Right ventricle myocardium superior (tissue), 1 donor: ENCODE measurements at regions not wholly inside any gene's neighbourhood (a gene's known extent, or its start where the extent isn't known, plus 50 kb on each side); places are given as distances from the start of the nearest gene placed in this dataset.
"Not testable (repeated sequence)": the region's sequence is repeated elsewhere in the genome, so short reads cannot be mapped to it uniquely, and the experiment has no call there.

Source experiments
- ATAC-seq: fragments of 200-7000 bp; cut with Tn5 transposase; one replicate; pipeline ENCODE4 v1.9.1; 2020; ENCODE audit warnings: mild to moderate bottlenecking; ENCODE audit not compliant: poor library complexity
- DNase-seq: peaks from one replicate; pipeline ENCODE4 v3.0.0-alpha.2; 2020
- intact Hi-C: fragments of 100-400 bp; cut with DNase I; formaldehyde crosslinking; loops from one replicate; pipeline ENCODE4 v1.11.2; 2022
- donor health status: DM: no; HTN: yes; CAD: no; lungs with severe emphysema.

DNA sequence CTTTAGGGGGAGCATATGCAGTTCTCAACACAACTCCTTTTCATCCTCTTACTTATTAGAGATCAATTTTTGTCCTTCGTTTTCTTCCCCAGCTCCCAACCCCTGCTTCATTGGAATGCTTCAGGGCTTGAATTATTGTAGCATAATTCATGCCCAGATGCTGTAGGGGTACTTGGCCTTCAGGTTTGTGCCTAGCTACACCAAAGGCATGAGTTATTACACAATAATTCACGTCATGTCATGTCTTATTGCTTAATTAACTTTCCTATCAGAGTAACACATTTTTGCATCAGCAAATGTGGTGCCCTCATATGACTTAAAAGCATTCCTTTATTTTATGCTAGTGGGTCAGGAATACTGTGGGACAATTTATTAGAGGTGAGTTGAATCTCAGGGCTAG is 507.2 kb downstream of the NFIB start:
- ATAC-seq (no peak), DNase-seq (no peak)
- intact Hi-C loops: loop anchor here (10.0 kb wide), 1 partner anchor 48 kb away; no protein-coding TSS in a partner anchor

DNA sequence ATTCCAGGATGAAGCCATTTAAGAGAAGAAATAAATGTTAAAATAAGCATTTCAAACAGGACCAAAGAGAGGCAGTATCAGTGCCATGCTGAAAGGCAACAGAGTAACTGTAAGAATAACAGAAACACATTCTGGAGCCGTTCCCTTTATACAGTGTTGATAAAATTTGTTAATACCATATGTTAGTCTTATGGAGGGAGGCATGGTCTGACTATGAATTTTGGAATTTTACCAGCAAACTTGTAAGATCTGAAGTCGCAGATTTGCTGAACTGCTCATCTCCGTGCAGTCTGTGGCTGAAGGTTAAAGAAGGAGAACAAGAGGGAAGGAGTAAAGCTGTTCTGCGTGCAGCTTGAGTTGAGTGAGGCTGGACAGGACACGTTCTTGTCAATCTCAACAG is 508.4 kb downstream of the NFIB start:
- intact Hi-C loops: loop anchor here (10.0 kb wide), 1 partner anchor 49 kb away; no protein-coding TSS in a partner anchor
- DNase-seq: no peak
- ATAC-seq: no peak

DNA sequence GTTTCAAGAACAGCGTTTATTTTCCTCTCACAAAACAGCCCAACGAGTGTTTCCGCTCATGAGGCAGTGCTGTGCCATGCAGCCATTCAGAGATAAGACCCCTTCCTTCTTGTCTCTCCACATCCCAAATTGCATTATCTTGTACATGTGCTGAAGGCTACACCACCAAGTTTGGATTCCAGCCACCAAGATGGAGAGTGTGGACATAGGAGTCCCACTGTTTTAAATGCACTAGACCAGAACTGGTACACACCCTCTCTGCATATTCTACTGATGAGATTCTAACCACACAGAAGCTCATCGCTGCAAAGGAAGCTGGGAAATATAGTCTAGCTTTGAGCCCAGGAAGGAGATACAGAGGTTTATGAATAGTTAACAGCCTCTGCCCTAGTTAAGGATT is 509.4 kb downstream of the NFIB start:
- intact Hi-C loops: loop anchor here (10.0 kb wide), 1 partner anchor 50 kb away; no protein-coding TSS in a partner anchor
- ATAC-seq (no peak), DNase-seq (no peak)

DNA sequence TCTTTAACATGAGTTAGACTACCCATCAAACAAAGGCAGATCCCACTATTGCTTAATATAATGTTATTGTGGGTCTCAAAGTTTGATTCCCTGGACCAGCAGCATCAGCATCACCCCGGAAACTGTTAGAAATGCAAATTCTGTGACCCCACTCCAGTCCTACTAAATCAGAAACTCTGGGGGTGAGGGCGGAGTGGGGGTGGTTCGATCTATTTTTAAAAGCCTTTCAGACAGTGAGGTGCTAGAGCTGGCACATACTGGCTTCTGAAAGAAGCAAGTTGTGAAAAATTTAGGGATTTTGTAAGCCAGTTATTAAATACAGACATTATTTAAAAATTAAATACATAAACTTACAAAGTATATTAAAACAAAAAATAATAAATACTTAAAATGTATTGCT is 513.2 kb downstream of the NFIB start:
- ATAC-seq (no peak), DNase-seq (no peak)
- intact Hi-C loops: loop anchor here (10.0 kb wide), 1 partner anchor 54 kb away; no protein-coding TSS in a partner anchor

DNA sequence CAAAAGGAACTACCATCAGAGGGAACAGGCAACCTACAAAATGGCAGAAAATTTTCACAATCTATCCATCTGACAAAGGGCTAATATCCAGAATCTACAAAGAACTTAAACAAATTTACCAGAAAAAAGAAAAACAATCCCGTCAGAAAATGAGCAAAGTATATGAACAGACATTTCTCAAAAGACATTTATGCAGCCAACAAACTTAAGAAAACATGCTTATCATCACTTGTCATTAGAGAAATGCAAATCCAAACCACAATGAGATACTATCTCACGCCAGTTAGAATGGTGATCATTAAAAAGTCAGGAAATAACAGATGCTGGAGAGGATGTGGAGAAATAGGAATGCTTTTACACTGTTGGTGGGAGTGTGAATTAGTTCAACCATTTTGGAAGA is 516.2 kb downstream of the NFIB start:
- intact Hi-C loops, ATAC-seq, DNase-seq: not testable (repeated sequence)

DNA sequence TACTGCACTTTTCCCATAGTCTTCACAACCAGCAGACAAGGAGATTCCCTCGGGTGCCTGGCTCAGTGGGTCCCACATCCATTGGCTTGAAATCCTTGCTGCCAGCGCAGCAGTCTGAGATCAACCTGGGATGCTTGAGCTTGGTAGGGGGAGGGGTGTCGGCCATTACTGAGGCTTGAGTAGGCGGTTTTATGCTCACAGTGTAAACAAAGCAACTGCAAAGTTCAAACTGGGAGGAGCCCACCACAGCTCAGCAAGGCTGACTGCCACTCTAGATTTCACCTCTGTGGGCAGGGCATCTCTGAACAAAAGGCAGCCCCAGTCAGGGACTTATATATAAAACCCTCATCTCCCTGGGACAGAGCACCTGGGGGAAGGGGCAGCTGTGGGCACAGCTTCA is 512.3 kb upstream of the MPDZ start:
- no peak for DNase-seq
- ATAC-seq: no peak
- intact Hi-C loops: no loop called here

DNA sequence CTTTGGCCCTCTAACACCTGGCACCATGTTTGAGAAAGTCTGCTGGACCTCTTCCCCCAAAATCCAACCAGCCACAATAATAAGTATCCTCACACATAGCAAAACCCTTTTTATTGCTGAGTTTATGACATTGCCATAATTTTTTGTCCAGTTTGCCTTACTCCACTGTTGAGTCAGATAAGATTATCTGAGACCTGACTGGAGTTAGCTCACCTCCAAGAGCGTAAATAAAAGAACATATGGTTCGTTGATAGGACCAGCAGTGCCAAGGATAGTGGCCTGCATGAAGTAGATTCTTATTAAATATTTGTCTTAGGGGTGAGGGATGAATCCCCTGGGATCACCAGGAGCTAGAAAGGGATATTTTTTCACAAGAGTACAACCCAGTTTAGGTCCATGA is 510.6 kb upstream of the MPDZ start:
- intact Hi-C loops: no loop called here
- ATAC-seq (no peak), DNase-seq (no peak)

DNA sequence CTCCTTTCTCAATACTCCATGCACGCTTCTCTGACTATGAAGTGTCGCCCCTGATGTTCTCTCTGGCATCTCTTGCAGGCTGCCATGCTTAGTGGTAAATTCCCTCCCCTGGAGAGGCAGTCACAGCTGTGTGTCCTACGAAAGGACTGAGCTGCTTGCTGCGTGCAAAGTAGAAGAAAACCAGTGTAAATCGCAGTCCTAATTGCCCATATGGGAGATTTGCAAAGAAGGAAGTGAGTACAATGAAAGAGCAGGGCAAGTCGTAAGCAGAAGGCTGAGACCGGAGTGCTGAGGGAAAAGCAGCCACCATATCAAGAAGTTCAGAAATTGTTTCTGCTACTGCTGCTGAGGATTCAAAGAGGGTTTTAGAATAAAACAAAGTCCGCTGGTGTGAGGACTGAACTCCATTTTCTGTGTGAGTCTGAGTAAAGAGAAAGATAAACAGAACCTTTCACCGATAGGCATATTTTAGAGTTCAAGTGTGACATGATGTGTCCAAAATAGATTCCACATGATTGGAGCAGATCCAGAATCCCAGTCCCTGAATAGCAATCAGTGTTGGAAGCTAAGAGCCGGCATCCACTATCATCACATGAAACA is 507.8 kb upstream of the MPDZ start:
- intact Hi-C loops: no loop called here
- ATAC-seq (peak; percentile 91), DNase-seq (no peak)

DNA sequence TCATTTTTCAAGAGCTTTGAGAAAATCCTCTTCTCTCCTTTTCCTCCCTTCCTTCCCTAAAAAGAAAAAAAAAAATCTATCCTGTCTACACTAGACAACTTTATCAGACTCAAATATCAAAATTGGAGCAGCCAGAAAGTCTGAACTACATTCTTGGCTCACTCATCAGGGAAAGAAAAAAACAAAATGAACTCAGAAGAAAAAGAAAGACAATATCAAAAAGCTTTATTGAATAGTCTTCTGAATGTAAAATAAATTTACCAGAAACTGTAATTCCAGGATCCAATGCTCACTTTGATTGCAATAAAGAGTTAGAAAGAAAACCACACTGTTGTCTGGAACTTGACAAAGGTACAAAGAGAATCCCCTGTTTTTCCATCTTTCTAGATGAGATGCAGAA is 507.2 kb upstream of the MPDZ start:
- DNase-seq: no peak
- ATAC-seq: no peak
- intact Hi-C loops: no loop called here

DNA sequence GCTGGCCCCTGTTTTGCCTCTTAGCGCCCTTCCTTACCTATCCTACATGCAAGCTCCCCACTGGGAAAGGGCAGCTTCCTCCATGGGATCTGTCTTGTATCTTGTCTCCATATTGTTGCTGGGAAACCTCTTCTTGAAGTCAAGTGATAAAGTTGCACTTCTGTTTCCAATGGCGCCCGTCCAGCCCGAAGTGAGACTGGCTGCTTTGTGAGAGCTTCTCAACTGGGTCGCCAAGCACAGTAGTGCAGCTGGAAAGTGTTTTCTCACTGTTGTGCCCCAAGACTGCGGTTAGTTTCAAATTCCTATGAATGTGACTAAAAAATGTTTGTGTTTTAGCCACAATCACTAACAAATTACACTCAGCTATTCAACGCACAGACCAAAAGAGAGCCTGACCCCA is 506.6 kb upstream of the MPDZ start:
- ATAC-seq (peak; percentile 50), DNase-seq (peak; percentile 69)
- intact Hi-C loops: no loop called here

DNA sequence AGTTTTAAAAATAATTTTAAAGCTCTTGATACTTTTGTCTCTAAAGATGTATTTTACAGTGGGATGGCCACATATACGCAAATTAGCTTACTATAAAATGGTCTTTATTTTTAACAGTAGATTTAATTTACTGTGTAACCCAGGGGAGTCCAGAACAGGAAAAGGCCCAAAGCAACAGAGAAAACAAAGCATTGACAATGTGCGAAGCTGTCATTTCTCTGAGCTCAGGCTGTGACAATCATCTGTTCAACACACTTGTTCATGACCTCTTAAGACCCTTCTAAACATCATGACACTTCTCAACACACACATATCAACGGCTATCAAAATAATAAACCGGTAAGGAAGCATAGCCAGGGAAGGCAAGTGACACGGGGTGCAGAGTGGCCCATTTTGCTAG is 499.6 kb upstream of the MPDZ start:
- DNase-seq (no peak), ATAC-seq (no peak)
- intact Hi-C loops: no loop called here

DNA sequence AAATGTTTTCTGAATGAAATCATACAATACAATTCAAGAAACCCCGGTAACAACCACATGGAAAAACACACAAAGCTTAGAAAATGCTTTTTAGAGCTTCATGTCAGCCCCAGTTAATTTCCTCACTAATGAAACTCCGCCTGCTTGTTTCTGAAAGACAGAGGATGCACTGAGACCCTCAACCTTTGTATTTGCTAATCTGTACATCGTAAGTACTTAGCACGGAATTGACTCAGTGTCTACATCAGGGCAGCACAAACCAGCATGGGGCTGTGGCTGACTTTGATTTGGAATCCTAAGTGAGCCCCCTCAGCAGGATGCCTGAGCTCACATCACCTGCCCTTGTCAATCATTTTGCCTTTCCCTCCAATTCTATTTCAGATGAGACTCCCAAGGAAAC is 499.1 kb upstream of the MPDZ start:
- intact Hi-C loops: no loop called here
- DNase-seq (no peak), ATAC-seq (no peak)

DNA sequence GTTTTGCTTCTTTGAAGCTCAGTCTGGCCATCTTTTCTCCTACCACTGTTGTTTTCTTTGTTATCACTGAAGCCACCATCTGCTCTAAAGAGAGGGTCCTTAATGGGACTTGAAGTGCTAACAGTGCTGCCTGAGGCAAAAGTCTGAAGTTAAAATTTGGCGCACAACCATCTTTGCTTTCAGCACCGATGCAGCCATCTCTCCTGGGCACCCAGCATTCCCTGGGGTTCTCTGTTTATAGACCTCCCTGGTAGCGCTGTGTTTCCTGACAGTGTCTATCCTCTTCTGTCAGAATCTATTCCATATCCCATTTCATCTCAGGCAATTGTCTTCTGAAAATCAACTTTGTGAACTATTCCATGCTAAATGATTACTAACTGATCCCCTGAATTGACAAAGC is 491.5 kb upstream of the MPDZ start:
- DNase-seq (no peak), ATAC-seq (no peak)
- intact Hi-C loops: no loop called here

DNA sequence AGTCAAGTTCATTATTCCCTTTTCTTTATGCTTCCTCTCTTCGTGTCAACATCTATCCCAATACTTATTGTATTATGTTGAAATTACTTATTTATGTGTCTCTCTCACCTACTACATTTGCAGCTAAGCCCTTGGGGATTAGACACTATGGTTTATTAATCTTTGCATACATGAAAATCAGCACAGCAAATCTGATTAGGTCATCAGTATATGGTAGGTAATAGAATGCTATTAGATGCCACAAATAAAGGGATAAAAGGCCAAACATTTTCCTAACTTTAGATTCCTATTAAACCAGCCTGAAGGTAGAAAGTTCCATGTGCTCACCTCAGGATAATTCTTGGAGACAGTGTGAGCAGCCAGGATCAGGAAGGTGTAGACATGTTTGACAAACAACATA is 490.1 kb upstream of the MPDZ start:
- no peak for DNase-seq
- no peak for ATAC-seq
- intact Hi-C loops: no loop called here

DNA sequence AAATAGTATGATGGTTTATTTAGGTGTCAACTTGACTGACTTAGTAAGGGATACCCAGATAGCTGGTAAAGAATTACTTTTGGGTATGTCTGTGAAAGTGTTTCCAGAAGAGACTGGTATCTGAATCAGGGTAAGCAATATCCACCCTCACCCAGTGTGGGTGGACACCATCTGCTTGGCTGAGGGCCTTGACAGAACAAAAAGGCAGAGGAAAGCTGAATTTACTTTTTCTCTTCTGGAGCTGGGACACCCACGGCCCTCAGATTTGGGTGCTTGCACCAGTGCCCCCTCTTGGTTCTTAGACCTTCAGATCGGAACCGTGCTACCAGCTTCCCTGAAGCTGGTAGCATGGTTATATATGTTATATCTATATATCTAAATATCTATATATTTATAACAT is 489.5 kb upstream of the MPDZ start:
- intact Hi-C loops: no loop called here
- DNase-seq: no peak
- no peak for ATAC-seq

DNA sequence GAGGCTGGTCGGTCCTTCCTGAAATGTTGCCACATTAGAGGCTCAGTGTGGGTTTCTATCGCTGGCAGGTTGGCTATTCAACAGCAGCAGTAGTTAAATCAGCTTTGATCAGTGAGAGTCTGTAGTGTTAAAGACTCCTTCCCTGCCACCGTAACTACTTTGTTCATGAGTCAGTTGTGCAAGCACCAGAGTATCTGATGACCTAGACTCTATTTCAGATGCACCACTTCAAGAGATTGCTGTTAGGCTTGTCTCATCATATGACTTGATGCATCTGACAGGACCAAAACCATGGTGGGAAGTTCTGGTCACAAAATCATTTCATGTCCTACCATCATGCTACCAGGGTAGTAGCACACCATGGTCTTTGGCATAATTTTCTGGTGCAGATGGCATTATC is 482.7 kb upstream of the MPDZ start:
- DNase-seq: no peak

DNA sequence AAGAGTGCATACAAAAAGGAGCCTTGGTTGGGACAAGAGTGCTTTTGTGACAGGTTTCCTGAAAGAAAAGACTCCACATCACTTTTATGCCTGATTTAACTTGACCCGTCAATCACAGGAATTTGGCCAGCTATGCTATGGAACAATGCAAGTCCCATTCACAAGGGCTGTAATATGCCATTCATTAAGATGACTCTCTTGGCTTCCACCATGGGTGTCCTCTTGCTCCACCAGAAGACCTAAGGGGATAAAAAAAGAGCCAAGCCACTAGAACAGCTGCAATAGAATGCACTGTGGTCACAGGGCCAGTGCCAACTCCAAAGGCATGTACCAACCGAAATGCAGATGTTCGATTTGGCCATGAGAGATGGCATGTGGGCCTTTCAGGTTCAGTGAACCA is 480.1 kb upstream of the MPDZ start:
- ATAC-seq (no peak), DNase-seq (no peak)
- intact Hi-C loops: no loop called here

More for the DNA sequence above, 482.7 kb upstream of the MPDZ start:
- intact Hi-C loops: no loop called here
- ATAC-seq: no peak

DNA sequence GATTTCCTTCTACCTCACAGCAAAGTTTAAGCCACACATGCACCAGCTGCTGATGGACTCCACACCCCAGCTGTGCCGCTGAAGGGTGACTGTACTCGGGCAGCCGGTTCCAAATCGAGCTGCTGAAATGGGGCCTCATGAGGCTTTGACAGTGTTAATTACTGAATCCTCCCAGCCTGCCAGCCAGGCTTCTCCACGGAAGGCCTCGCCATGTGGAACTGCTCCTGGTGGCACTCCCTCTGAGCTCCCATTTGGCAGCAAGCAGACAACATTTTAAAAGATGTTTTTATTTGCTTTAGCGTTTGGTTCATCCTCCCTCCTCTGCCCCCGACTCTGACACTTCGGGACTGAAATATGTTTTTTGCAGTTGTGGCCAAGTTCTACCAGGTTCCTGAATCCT is 479.4 kb upstream of the MPDZ start:
- intact Hi-C loops: no loop called here
- peak; percentile 61 for DNase-seq
- peak; percentile 86 for ATAC-seq

DNA sequence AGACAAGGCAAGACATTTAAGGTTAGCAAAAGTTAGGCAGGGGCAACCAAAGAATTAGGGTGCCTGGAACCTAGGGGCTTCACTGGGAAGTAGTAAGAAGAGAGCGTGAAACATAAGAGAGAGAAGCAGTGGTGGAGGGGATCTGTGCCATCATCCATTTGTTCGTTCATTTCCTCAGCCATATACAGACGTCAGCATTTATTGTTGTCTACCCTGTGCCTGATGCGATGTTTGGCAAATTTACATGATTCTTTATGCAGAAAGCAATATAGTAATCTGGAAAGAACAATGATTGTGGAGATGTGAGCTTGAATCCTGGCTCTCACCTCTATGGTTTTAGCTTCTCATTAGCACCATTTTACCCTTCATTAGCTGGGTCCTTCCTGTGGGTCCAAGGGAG is 477.5 kb upstream of the MPDZ start:
- intact Hi-C loops: no loop called here

DNA sequence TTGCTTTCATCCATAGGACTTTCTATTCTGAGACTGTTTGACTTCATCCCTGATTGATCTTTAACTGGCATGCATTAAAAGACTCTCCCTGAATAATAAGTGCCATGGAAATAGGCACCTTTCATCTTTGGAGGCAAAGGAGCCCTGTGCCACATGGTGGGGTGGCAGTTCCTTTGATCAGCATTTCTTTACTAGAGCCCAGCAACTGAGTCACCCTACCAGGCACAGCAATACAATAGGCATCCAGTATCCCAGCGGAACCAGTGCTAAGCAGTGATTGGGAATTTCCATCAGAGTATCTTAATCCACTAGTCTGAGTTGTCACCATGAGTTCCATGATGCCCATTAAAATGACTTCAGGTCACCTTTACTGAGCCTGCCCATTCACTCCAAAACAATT is 476.1 kb upstream of the MPDZ start:
- DNase-seq (no peak), ATAC-seq (no peak)

More for the DNA sequence above, 477.5 kb upstream of the MPDZ start:
- ATAC-seq (no peak), DNase-seq (no peak)

DNA sequence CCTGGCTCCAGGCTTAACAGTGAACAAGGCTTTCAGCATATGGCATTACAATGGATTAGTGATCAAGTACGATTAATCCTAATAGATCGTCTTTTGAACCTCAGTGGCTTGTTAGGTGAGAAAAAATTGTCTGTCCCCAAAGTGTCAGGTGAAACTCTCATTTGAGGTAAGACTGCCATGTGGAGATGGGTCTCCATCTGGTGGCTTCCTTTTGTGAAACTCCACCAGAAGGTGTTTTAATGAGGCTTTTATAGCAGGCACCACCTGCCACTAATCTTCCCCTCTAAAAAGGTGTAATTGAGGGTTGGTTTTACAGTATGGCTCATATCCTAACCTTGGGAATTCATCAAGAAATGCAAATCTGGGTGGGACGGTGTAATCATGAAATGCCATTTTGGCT is 471.1 kb upstream of the MPDZ start:
- DNase-seq (no peak), ATAC-seq (no peak)
- intact Hi-C loops: no loop called here

More for the DNA sequence above, 476.1 kb upstream of the MPDZ start:
- intact Hi-C loops: no loop called here
